Loucy (cell line): ENCODE measurements at regions not wholly inside any gene's neighbourhood (a gene's known extent, or its start where the extent isn't known, plus 50 kb on each side); places are given as distances from the start of the nearest gene placed in this dataset.

Experiments
- CTCF ChIP-seq: fragments of 200-600 bp; sonication (generic); conservative IDR thresholded peaks from 2 replicates; pipeline ENCODE4 v1.5.1; 2014; ENCODE audit warnings: mild to moderate bottlenecking, antibody characterized with exemption, low read length
- EZH2phosphoT487 ChIP-seq: fragments of 200-600 bp; IDR thresholded peaks from 2 replicates; pipeline ENCODE4 v1.6.1; 2018; ENCODE audit warnings: antibody characterized with exemption, mild to moderate bottlenecking, moderate library complexity, borderline replicate concordance

GRCh38 chr4:134345244-134345643 is 143.7 kb upstream of the PABPC4L start:
- TF ChIP-seq CTCF = no peak
- no peak for TF ChIP-seq EZH2phosphoT487
